HUES48 (cell line): ENCODE measurements at regions not wholly inside any gene's neighbourhood (a gene's known extent, or its start where the extent isn't known, plus 50 kb on each side); places are given as distances from the start of the nearest gene placed in this dataset.

Source experiments
- H3K27ac ChIP-seq: one replicate; pipeline ENCODE4 v1.7.0; 2013; ENCODE audit warnings: low read depth, low read length, inconsistent platforms
- H3K27me3 ChIP-seq: 2 replicates; pipeline ENCODE4 v1.6.1; 2013; ENCODE audit warnings: mild to moderate bottlenecking, low read length; ENCODE audit not compliant: control insufficient read depth, insufficient read depth
- H3K36me3 ChIP-seq: 2 replicates; pipeline ENCODE4 v1.6.1; 2013; ENCODE audit warnings: low read length; ENCODE audit not compliant: control insufficient read depth, insufficient read depth
- H3K4me1 ChIP-seq: 2 replicates; pipeline ENCODE4 v1.6.1; 2013; ENCODE audit warnings: mild to moderate bottlenecking, low read length; ENCODE audit not compliant: control insufficient read depth, insufficient read depth
- H3K4me3 ChIP-seq: 2 replicates; pipeline ENCODE4 v1.5.1; 2013; ENCODE audit warnings: mild to moderate bottlenecking, low read depth, low read length
- H3K9ac ChIP-seq: 2 replicates; pipeline ENCODE4 v1.6.1; 2013; ENCODE audit warnings: mild to moderate bottlenecking, low read depth, low read length, moderate library complexity
- H3K9me3 ChIP-seq: 2 replicates; pipeline ENCODE4 v1.6.1; 2013; ENCODE audit warnings: low read length; ENCODE audit not compliant: control insufficient read depth, insufficient read depth

DNA sequence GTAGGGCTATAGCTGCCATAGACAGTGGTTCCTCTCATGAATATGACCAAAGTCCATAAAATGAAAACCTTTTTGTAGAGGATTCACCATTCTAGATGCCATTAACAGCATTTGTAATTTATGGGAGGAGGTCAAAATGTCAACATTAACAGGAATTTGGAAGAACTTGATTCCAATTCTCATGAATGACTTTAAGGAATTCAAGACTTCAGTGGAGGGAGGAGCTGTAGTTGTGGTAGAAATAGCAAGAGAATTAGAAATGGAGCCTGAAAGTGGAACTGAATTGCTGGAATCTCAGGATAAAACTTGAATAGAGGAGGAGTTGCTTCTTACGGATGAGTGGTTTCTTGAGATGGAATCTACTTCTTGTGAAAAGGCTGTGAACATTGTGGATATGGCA is 65.4 kb upstream of the ESRRG start:
- no peak overlapping the region for H3K9ac ChIP-seq
- H3K36me3 ChIP-seq, result no peaks in the 10 kb centered on the region
- 0 out of 2 replicates have a peak, but pooled peaks cover 3% of the 10 kb centered on the region for H3K4me1 ChIP-seq
- no peaks in the 10 kb centered on the region for H3K27me3 ChIP-seq
- no peak overlapping the region for H3K27ac ChIP-seq
- H3K4me3 ChIP-seq, result no peak overlapping the region
- H3K9me3 ChIP-seq, result no peaks in the 10 kb centered on the region

DNA sequence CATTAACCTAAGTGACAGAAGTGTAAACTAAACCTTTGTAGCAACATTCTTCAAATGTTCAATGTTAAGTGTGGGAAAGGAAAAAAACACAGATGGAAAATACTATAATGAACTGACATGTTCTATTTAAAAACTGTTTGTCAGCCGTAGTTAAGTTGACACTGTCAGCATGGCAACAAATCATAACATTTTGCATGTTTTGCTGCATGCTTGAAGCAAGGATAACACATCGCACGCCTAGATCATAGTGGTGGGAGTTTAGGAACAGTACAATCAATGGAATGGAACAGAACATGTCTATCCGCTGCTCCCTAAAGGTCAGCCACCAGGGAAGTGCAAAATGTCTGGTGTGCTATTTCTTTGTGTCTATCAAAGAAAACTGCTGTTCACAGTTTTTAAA is 62.5 kb upstream of the ESRRG start:
- H3K4me1 ChIP-seq, result peaks cover 26% of the 10 kb centered on the region
- no peak overlapping the region for H3K27ac ChIP-seq
- no peaks in the 10 kb centered on the region for H3K36me3 ChIP-seq
- no peak overlapping the region for H3K9ac ChIP-seq
- H3K4me3 ChIP-seq, result no peak overlapping the region
- H3K27me3 ChIP-seq, result no peaks in the 10 kb centered on the region
- H3K9me3 ChIP-seq, result no peaks in the 10 kb centered on the region

DNA sequence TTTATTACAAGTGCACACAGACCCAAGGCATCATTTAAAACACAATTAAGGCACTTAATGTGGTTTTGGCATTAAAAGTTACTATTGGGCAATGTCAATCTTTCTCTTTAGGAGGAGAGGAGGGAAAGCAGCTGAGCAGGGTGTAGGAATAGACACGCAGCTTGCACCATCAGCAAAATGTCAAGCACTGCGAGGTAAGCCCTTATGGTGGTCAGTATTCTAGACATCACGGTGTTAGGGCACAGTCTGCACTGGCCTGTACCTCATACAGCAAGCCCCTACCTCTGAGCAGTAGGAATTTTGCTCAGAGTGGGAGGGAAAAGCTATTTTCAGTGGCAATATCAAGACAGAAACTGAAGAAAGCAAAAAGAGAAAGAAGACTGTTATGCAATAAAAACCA is 62.0 kb upstream of the ESRRG start:
- no peak overlapping the region for H3K27ac ChIP-seq
- H3K9ac ChIP-seq, result no peak overlapping the region
- H3K4me3 ChIP-seq, result no peak overlapping the region
- H3K36me3 ChIP-seq, result no peaks in the 10 kb centered on the region
- no peaks in the 10 kb centered on the region for H3K9me3 ChIP-seq
- no peaks in the 10 kb centered on the region for H3K27me3 ChIP-seq
- H3K4me1 ChIP-seq, result peaks cover 26% of the 10 kb centered on the region

DNA sequence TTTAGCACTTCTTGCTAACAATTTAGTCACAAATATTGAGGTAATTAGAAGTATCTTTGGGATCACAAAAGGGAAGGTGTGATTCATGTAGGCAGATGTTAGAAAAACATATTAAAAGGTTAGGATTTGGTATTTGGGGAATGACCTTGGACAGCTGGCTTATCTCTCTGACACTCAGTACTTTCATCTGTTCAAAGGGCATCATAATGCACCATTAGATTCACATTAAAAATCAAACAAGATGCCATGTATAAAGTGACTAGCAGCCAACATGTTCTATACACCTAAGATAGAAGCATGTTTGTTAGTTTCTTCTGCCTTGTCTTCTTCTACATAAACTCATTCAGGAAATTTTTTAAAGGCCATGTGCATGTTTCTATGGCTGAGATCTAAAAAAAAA is 56.5 kb upstream of the ESRRG start:
- no peak overlapping the region for H3K4me3 ChIP-seq
- no peak overlapping the region for H3K27ac ChIP-seq
- no peaks in the 10 kb centered on the region for H3K9me3 ChIP-seq
- H3K9ac ChIP-seq, result no peak overlapping the region
- no peaks in the 10 kb centered on the region for H3K27me3 ChIP-seq
- no peaks in the 10 kb centered on the region for H3K36me3 ChIP-seq
- H3K4me1 ChIP-seq, result peaks cover 26% of the 10 kb centered on the region

DNA sequence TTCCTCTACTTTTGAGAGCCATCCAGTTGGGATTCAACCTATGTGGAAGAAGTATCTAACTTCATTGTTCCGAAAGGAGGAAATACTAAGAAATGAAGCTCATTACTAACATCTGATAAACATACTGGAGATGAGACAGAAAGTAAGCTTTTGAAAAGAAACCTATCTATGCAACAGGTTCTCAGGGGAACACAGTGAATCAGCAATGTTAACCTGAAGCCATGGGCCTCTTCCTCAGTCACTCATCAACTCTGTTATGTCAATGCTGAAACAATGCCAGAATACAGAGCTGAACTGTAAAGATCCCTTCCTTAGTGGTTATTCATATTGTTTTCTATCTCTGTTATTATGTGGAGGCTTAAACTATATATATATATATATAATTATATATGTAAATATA is 55.5 kb upstream of the ESRRG start:
- H3K27me3 ChIP-seq, result peaks cover 4% of the 10 kb centered on the region; the same call in 1 of the 2 replicates
- no peaks in the 10 kb centered on the region for H3K9me3 ChIP-seq
- no peak overlapping the region for H3K9ac ChIP-seq
- no peak overlapping the region for H3K4me3 ChIP-seq
- H3K4me1 ChIP-seq, result peaks cover 24% of the 10 kb centered on the region
- H3K36me3 ChIP-seq, result no peaks in the 10 kb centered on the region
- no peak overlapping the region for H3K27ac ChIP-seq

DNA sequence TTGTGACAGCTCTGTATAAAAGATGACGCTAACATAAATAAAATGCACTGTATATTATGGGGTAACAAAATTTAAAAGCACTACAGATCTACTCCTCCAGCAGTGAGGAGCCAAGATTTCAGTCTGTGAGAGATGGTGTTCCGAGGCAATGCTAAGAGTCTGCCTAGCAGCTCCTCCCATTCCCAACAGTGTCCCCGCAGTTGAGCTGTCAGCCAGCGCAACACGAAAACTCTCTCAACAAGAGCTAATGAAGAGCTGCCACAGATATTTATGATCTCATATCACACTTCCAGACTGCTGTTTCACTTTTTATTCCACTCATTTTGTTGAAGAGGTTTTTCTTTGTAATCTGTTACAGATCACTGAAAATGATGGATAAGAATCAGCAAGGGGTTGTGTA is 53.9 kb upstream of the ESRRG start:
- Histone ChIP-seq H3K9ac (no peak overlapping the region), H3K9me3 (no peaks in the 10 kb centered on the region), H3K4me1 (peaks cover 16% of the 10 kb centered on the region), H3K4me3 (no peak overlapping the region), H3K27ac (no peak overlapping the region), H3K27me3 (peaks cover 4% of the 10 kb centered on the region; the same call in 1 of the 2 replicates), H3K36me3 (no peaks in the 10 kb centered on the region)
